Esophagus (tissue), 2 donors: ENCODE measurements at regions not wholly inside any gene's neighbourhood (a gene's known extent, or its start where the extent isn't known, plus 50 kb on each side); places are given as distances from the start of the nearest gene placed in this dataset.

ENCODE experiments used
- H3K27ac ChIP-seq, 2 donors: one replicate each; pipeline ENCODE4 v1.5.1; 2013; ENCODE audit warnings: low read depth in 2 of 2, mild to moderate bottlenecking in 2 of 2, inconsistent platforms in 1 of 2, low read length in 1 of 2, moderate library complexity in 1 of 2
- H3K27me3 ChIP-seq, 2 donors: one replicate each; pipeline ENCODE4 v1.6.1; 2013; ENCODE audit warnings: low read length in 2 of 2, control low read depth in 1 of 2, mild to moderate bottlenecking in 1 of 2; ENCODE audit not compliant: insufficient read depth in 2 of 2, control insufficient read depth in 1 of 2
- H3K36me3 ChIP-seq, 2 donors: one replicate each; pipeline ENCODE4 v1.6.1; 2013; ENCODE audit warnings: low read length in 1 of 2; ENCODE audit not compliant: control insufficient read depth in 2 of 2, insufficient read depth in 2 of 2
- H3K4me1 ChIP-seq, 2 donors: one replicate each; pipeline ENCODE4 v1.6.1; 2013; ENCODE audit warnings: low read length in 1 of 2; ENCODE audit not compliant: control insufficient read depth in 2 of 2, insufficient read depth in 2 of 2
- H3K4me3 ChIP-seq, 2 donors: one replicate each; pipeline ENCODE4 v1.5.1; 2013; ENCODE audit warnings: low read length in 2 of 2, mild to moderate bottlenecking in 2 of 2, low read depth in 1 of 2, moderate library complexity in 1 of 2
- H3K9me3 ChIP-seq, 2 donors: one replicate each; pipeline ENCODE4 v1.6.1; 2013; ENCODE audit warnings: mild to moderate bottlenecking in 2 of 2, low read depth in 1 of 2, low read length in 1 of 2, moderate library complexity in 1 of 2; ENCODE audit not compliant: control insufficient read depth in 2 of 2, insufficient read depth in 1 of 2
- WGBS, 2 donors: extraction: QIAGEN DNeasy Blood & Tissue Kit; methylation state at CpG; one replicate each; pipeline ENCODE4 v1.1.7; 2013; 5-methylcytosine and 5-hydroxymethylcytosine counted together
- donor health status: healthy with polysubstance abuse.
- donor health status: Bipolar disorder and iron deficiency.

GRCh38 chr13:84255226-84255797, 373.0 kb upstream of the SLITRK1 start:
- H3K36me3 ChIP-seq, result no peaks in the 10 kb centered on the region
- H3K4me1 ChIP-seq, result no peaks in the 10 kb centered on the region
- no peaks in the 10 kb centered on the region for H3K9me3 ChIP-seq
- no peak overlapping the region for H3K4me3 ChIP-seq
- no peaks in the 10 kb centered on the region for H3K27me3 ChIP-seq
- WGBS, 2 donors, result 86 to 95% methylated on average over 3 of the region's 3 CpGs
- H3K27ac ChIP-seq, result no peak overlapping the region

GRCh38 chr13:84249463-84249862, 367.2 kb upstream of the SLITRK1 start:
- Histone ChIP-seq H3K4me1 (no peaks in the 10 kb centered on the region), H3K4me3 (no peak overlapping the region), H3K36me3 (no peaks in the 10 kb centered on the region), H3K27ac (no peak overlapping the region), H3K27me3 (no peaks in the 10 kb centered on the region), H3K9me3 (no peaks in the 10 kb centered on the region)
- WGBS, 2 donors, result 74 to 84% methylated on average over 3 of the region's 3 CpGs

GRCh38 chr13:84243340-84243739, 361.1 kb upstream of the SLITRK1 start:
- H3K27ac ChIP-seq, result no peak overlapping the region
- 56 to 66% methylated on average over 1 of the region's 1 CpG for WGBS, 2 donors
- no peaks in the 10 kb centered on the region for H3K36me3 ChIP-seq
- H3K9me3 ChIP-seq, result no peaks in the 10 kb centered on the region
- no peaks in the 10 kb centered on the region for H3K27me3 ChIP-seq
- H3K4me3 ChIP-seq, result no peak overlapping the region
- H3K4me1 ChIP-seq, result no peaks in the 10 kb centered on the region

- H3K4me1 ChIP-seq, result no peaks in the 10 kb centered on the region
- no peaks in the 10 kb centered on the region for H3K9me3 ChIP-seq
- no peak overlapping the region for H3K4me3 ChIP-seq
- 96 to 98% methylated on average over 1 of the region's 1 CpG for WGBS, 2 donors
- H3K27ac ChIP-seq, result no peak overlapping the region
- no peaks in the 10 kb centered on the region for H3K27me3 ChIP-seq
- H3K36me3 ChIP-seq, result no peaks in the 10 kb centered on the region
These were observed 356.8 kb upstream of the SLITRK1 start for GRCh38 chr13:84239032-84239431.

GRCh38 chr13:84238381-84238780, 356.1 kb upstream of the SLITRK1 start:
- no peaks in the 10 kb centered on the region for H3K27me3 ChIP-seq
- H3K9me3 ChIP-seq, result no peaks in the 10 kb centered on the region
- no peak overlapping the region for H3K27ac ChIP-seq
- no peaks in the 10 kb centered on the region for H3K4me1 ChIP-seq
- H3K4me3 ChIP-seq, result no peak overlapping the region
- no peaks in the 10 kb centered on the region for H3K36me3 ChIP-seq
- 87 to 94% methylated on average over 1 of the region's 1 CpG for WGBS, 2 donors

- Histone ChIP-seq H3K27me3 (no peaks in the 10 kb centered on the region), H3K36me3 (no peaks in the 10 kb centered on the region), H3K4me1 (no peaks in the 10 kb centered on the region), H3K4me3 (no peak overlapping the region), H3K27ac (no peak overlapping the region), H3K9me3 (no peaks in the 10 kb centered on the region)
- WGBS, 2 donors, result 37 to 51% methylated on average over 3 of the region's 3 CpGs
These were observed 354.9 kb upstream of the SLITRK1 start for GRCh38 chr13:84237143-84237542.

GRCh38 chr13:84234416-84234815, 352.1 kb upstream of the SLITRK1 start:
- H3K27ac ChIP-seq, result no peak overlapping the region
- no peaks in the 10 kb centered on the region for H3K4me1 ChIP-seq
- H3K27me3 ChIP-seq, result no peaks in the 10 kb centered on the region
- no peaks in the 10 kb centered on the region for H3K9me3 ChIP-seq
- no peak overlapping the region for H3K4me3 ChIP-seq
- H3K36me3 ChIP-seq, result no peaks in the 10 kb centered on the region

GRCh38 chr13:84230568-84230967, 348.3 kb upstream of the SLITRK1 start:
- WGBS, 2 donors, result 50 to 57% methylated on average over 1 of the region's 1 CpG
- no peaks in the 10 kb centered on the region for H3K27me3 ChIP-seq

GRCh38 chr13:84211048-84211447, 328.8 kb upstream of the SLITRK1 start:
- H3K4me1 ChIP-seq, result no peaks in the 10 kb centered on the region
- H3K27me3 ChIP-seq, result no peaks in the 10 kb centered on the region
- no peak overlapping the region for H3K4me3 ChIP-seq
- no peak overlapping the region for H3K27ac ChIP-seq
- no peaks in the 10 kb centered on the region for H3K36me3 ChIP-seq
- 84 to 87% methylated on average over 2 of the region's 2 CpGs for WGBS, 2 donors
- no peaks in the 10 kb centered on the region for H3K9me3 ChIP-seq

More at GRCh38 chr13:84230568-84230967, 348.3 kb upstream of the SLITRK1 start:
- Histone ChIP-seq H3K4me3 (no peak overlapping the region), H3K9me3 (no peaks in the 10 kb centered on the region), H3K27ac (no peak overlapping the region), H3K36me3 (no peaks in the 10 kb centered on the region), H3K4me1 (no peaks in the 10 kb centered on the region)

GRCh38 chr13:84208246-84208910, 326.1 kb upstream of the SLITRK1 start:
- H3K9me3 ChIP-seq, result no peaks in the 10 kb centered on the region
- 42 to 57% methylated on average over 7 of the region's 7 CpGs for WGBS, 2 donors
- H3K4me3 ChIP-seq, result no peak overlapping the region
- no peaks in the 10 kb centered on the region for H3K4me1 ChIP-seq
- H3K36me3 ChIP-seq, result no peaks in the 10 kb centered on the region
- H3K27ac ChIP-seq, result no peak overlapping the region
- no peaks in the 10 kb centered on the region for H3K27me3 ChIP-seq
